GM21529 (cell line): ENCODE measurements at regions not wholly inside any gene's neighbourhood (a gene's known extent, or its start where the extent isn't known, plus 50 kb on each side); places are given as distances from the start of the nearest gene placed in this dataset.

ENCODE experiments used
- ATAC-seq: cut with Tn5 transposase; IDR thresholded peaks from one replicate; pipeline ENCODE4 v1.9.1; 2021; ENCODE audit not compliant: unreplicated experiment

DNA sequence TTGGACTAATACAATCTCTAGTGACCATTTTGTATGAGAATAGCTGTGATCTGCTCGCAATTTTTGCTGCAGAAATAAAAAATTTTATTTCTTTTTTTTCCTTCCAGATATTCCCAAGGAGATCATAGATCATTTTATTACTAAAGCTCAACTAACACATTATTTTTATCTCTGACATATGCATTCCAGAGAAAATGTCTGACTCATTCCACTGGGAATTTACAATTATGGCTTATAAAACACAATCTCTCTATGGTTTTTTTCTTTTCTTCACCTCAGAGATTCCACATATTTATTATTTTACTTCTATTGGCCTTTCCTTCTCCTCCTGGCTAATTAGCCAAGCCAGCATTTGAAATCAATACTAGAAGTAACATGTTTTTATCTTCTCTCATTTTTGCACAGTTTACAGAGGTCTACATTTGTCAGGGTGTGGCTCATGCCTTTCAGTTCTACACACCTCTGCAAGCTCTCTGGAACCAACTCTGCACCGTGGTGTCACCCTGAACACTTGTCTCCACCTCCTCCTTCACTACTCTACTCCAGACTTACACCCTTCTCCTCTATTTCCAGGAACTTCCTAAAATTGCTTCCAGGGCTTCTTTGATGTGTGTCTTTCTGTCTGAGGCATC is 59.8 kb upstream of the GPM6A start:
- no peak for ATAC-seq

DNA sequence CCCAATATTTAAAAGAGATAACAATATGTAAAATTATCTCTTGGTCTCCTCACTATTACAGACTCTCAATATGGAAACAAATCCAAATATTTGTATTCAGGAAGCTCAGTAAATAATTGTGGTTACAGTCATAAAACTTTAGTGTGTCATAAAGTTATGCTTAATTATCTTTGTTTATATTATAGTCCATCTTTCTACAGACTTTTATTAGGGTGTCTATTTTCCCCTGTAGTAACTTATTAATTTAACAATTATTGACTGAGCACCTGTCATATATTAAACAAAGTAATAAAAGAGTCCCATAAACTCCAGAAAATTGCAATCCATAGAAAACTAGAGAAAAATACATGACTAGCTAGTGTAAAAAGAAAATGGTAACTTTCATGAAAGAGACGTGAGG is 61.6 kb upstream of the GPM6A start:
- no peak for ATAC-seq

- no peak for ATAC-seq
Observed at GRCh38 chr4:175874306-175874705, 62.2 kb upstream of the GPM6A start.

- ATAC-seq, result no peak
Observed at GRCh38 chr4:175875993-175876771, 64.1 kb upstream of the GPM6A start.

DNA sequence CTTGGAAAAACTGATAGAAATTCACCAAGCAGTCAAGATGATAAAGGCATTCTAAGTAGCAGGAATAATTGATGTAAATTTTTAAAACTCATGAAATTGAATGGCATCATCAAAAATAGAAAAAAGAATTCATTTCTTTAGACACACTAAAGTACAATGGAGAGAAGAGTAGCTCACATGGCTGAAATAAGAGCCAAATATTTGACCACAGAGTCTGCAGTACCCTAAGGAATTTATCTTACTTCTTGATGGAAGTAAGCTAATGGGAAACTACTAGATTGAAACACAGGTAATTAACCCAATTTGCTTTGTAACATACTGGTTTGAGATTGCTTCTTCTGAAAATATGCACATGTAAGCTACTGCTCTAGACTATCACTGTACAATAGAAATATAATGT is 70.8 kb upstream of the GPM6A start:
- no peak for ATAC-seq

DNA sequence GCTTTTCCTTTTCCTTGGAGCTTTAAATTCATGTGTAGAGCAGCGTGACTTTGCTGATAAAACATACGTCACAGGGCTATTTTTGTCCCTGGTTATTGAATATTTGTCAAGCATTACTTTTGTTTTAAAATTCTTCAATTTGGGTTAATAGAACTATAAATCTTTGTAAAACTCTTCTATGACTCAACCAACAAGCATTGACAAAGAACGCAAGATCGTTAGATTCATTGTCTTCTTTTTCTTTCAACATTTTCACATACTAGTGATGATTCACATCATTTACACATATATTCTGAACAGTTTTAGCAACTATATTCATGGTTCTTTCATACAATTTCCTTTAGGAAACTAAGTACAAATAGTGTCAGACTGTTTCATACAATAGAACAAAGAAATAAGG is 72.0 kb upstream of the GPM6A start:
- no peak for ATAC-seq

DNA sequence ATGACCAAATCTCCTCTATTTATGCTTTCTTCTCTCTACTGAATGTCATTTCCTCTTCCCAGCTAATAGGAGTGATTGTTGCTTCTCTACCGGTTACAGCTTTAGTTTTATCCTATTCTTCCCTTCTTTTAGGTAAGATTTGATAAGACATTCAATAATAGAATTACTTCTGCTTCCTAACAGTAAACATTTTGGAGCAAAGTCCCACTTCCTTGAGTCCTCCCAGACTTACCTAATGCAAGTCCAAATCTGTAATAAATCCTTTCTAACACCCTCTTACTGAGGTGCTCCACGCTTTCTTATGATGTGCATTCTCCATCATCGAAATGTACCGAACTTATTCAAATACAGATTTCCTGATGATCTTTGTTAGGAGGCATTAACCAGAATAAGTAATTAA is 79.2 kb upstream of the GPM6A start:
- no peak for ATAC-seq

DNA sequence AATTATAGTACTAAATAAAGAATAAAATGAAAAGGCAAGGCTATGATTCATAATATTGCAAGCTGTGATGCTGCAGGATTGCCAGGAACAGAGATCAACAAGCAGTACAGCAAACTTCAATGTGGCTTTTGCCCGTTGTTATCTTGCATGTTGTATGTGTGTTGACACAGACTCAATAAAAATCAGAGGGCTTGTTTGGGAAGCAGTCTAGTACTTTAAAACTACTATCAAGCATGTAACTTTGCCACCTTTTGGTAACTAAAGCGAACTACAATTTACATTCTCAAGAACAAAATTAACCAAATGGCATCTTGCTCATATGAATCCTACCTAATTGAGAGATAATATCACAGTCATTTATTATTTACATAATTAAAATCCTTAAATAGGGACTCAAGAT is 79.8 kb upstream of the GPM6A start:
- ATAC-seq, result no peak

DNA sequence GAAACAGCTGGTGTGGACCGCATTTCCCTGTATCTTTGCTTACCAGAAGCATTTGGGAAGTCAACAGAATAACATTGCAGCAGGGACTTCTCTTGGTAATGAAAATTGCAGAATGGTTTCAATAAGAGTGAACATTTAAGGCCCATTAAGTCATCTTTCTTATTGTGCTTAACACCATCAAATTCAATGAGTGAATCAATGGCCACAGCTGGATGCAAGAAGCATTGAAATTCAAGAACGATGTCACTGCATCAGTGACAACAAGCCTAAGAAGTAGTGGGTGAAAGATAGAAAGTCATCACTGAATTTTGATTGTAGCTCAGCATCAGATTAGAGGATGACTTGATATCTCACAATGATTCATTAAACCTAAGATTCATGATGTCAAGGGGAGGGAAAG is 93.9 kb upstream of the GPM6A start:
- ATAC-seq, result no peak

- no peak for ATAC-seq
Observed at GRCh38 chr4:175906384-175906783, 94.3 kb upstream of the GPM6A start.

DNA sequence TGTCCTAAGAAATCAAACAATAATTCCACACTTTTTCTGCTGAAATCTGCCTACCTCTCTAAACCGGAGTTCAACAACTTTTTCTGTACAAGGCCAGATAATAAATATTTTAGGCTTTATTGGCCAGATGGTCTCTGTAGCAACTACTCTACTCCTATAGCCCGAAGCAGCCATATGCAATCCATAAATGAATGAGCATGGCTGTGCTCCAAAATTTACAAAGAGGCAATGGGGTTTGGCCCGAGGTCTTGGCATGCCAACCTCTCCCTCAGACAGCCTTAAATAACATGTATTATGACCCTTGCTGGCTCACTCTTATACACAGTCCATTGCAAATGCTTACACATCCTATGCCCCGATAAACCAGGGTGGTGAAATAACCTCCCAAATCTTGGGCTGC is 98.6 kb upstream of the GPM6A start:
- ATAC-seq, result no peak

GRCh38 chr4:175916626-175917351 is 104.7 kb upstream of the GPM6A start:
- ATAC-seq, result no peak

- no peak for ATAC-seq
Observed at GRCh38 chr4:175927121-175927520, 115.1 kb upstream of the GPM6A start.

- no peak for ATAC-seq
Observed at GRCh38 chr4:175929441-175929840, 117.4 kb upstream of the GPM6A start.

- no peak for ATAC-seq
Observed at GRCh38 chr4:175929932-175930331, 117.9 kb upstream of the GPM6A start.

GRCh38 chr4:175930471-175930870 is 118.4 kb upstream of the GPM6A start:
- ATAC-seq, result no peak

GRCh38 chr4:175932116-175932515 is 120.1 kb upstream of the GPM6A start:
- no peak for ATAC-seq

DNA sequence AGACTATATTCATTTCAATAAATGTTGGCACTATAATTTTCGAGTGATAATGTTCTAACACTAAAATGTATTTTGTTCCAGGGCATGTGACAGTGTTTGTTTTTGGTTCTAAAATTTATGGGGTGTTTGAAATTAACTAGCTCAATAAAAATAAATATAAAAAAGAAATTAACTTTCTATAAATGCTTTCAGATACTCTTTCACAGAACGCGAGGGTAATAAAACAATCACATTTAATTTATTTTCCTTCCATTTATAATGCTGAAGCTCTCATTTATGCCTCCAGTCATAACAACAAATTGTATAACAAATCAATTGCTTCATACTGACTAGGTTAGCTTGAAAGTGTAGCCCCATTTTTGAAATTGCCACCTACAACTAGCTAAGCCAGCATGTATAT is 122.4 kb upstream of the GPM6A start:
- ATAC-seq, result no peak

DNA sequence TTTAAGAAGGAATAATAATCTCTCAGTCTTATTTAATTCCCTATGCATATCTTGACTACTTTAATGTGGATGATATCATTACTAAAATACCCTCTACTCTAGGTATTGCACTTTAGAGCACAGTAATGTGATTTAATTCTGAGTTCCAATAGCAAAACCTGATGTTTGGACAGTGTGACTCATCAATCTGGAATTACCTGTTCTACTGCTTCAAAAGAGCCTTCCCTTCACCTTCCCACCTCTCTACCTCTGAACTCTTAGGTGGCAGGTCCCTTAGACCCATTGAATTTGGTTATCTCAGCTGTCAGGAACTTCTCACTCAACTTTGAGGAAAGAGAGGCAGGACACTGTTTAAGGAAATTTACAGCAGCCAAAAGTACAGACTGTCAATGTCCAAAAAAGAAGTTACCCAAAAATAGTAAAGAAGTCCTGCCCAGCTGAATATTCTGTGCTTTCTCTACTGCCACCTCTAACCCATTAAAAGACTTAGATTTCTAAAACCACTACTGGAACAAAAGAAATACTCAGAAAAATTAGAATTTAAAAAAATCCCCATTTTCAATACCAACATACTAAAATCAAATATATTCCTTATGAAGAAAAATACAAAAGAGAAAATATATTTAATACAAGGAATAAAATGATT is 123.1 kb upstream of the GPM6A start:
- ATAC-seq, result no peak

DNA sequence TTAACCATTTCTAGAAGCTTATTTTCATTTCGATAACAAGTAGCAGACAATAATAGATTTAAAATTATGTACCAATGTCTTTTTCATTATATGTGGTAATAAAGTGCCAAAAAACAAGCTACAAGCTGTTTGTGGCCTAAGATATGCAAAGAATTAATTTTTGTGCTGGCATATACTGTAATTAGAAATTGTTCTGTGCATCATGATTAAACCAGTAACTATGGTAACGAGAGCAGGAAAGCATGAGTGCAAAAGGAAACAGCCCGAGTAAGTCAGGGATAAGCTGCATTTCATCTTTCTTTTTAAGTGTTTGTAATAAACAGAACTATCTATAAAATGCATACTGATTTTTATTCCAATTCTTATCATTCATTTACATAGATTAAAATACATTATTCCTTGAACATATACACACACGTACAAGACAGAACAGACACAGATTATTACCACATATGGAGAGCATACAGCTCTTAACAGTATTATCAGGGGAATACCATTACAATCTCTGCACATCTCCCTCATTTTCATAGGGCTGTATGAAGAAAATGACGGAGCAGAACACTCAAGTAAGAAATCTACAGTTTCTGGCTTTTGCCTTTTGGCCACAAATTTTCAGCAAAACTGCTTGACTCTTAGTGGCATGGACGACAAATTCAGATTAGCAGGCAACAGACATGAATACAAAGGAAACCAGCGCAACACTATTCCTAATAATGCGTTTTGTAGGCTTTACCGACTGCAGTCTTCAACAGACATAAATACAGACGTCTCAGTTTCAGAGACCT is 121.3 kb upstream of the WDR17 start:
- ATAC-seq, result no peak
